ENCODE measurements at regions not wholly inside any gene's neighbourhood (a gene's known extent, or its start where the extent isn't known, plus 50 kb on each side); places are given as distances from the start of the nearest gene placed in this dataset.

DNA sequence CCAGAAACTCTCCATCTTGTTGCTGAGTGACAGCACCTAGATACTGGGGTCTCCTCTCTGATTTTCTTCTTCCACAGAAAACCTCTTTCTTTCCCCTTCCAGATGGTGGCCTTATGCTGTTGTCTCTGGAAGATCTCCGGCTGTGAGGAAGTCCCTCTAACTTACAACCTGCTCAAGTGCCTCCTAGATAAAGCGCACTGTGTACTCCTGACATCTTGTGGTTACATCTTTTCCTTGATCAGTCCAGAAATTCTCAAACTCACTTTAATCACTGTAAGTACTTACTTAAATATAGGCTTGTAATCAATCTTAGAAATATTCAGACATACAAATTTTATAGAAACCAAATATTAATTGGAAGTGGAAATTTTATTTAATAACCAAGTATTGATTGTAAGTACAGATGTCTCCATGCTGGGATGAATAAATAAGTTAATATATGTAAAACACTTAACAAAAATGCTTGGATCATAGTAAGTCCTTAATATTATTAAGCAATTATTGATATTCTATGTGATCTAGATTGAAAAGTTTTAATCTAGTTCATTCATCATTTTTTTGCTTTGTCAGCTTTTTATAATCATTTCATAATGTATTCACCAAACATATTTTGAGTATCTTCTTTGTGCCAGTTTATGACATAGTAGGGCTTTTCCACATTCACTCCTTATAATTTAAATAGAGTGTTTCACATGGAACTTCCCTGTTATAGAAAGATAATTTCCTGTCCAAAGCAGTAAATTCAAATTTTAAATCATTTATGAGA, 1381.4 kb upstream of the CDH6 start:
- TF ChIP-seq ZFP30 (CRISPR knock-in tag; IDR thresholded peaks at IDR 0.05) = no peak
- TF ChIP-seq, protein P1, sequence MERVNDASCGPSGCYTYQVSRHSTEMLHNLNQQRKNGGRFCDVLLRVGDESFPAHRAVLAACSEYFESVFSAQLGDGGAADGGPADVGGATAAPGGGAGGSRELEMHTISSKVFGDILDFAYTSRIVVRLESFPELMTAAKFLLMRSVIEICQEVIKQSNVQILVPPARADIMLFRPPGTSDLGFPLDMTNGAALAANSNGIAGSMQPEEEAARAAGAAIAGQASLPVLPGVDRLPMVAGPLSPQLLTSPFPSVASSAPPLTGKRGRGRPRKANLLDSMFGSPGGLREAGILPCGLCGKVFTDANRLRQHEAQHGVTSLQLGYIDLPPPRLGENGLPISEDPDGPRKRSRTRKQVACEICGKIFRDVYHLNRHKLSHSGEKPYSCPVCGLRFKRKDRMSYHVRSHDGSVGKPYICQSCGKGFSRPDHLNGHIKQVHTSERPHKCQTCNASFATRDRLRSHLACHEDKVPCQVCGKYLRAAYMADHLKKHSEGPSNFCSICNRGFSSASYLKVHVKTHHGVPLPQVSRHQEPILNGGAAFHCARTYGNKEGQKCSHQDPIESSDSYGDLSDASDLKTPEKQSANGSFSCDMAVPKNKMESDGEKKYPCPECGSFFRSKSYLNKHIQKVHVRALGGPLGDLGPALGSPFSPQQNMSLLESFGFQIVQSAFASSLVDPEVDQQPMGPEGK (CRISPR knock-in tag; IDR thresholded peaks at IDR 0.05; ENCODE audit: borderline replicate concordance) = no peak
- TF ChIP-seq, protein P2, sequence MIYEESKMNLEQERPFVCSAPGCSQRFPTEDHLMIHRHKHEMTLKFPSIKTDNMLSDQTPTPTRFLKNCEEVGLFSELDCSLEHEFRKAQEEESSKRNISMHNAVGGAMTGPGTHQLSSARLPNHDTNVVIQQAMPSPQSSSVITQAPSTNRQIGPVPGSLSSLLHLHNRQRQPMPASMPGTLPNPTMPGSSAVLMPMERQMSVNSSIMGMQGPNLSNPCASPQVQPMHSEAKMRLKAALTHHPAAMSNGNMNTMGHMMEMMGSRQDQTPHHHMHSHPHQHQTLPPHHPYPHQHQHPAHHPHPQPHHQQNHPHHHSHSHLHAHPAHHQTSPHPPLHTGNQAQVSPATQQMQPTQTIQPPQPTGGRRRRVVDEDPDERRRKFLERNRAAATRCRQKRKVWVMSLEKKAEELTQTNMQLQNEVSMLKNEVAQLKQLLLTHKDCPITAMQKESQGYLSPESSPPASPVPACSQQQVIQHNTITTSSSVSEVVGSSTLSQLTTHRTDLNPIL (CRISPR knock-in tag; IDR thresholded peaks at IDR 0.05; ENCODE audit: low read depth) = no peak
- TF ChIP-seq SNAI2 (CRISPR knock-in tag; IDR thresholded peaks at IDR 0.05) = no peak
- no peak for TF ChIP-seq ZNF565 (CRISPR knock-in tag; conservative IDR thresholded peaks at IDR 0.05; ENCODE audit: low read depth)
- TF ChIP-seq, protein P3, sequence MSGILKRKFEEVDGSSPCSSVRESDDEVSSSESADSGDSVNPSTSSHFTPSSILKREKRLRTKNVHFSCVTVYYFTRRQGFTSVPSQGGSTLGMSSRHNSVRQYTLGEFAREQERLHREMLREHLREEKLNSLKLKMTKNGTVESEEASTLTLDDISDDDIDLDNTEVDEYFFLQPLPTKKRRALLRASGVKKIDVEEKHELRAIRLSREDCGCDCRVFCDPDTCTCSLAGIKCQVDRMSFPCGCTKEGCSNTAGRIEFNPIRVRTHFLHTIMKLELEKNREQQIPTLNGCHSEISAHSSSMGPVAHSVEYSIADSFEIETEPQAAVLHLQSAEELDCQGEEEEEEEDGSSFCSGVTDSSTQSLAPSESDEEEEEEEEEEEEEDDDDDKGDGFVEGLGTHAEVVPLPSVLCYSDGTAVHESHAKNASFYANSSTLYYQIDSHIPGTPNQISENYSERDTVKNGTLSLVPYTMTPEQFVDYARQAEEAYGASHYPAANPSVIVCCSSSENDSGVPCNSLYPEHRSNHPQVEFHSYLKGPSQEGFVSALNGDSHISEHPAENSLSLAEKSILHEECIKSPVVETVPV (CRISPR knock-in tag; IDR thresholded peaks at IDR 0.05) = no peak

All from SK-N-SH treated with all-trans-retinoic acid at 6 μM for 48 hours (cell line).